ENCODE measurements at regions not wholly inside any gene's neighbourhood (a gene's known extent, or its start where the extent isn't known, plus 50 kb on each side); places are given as distances from the start of the nearest gene placed in this dataset.

DNA sequence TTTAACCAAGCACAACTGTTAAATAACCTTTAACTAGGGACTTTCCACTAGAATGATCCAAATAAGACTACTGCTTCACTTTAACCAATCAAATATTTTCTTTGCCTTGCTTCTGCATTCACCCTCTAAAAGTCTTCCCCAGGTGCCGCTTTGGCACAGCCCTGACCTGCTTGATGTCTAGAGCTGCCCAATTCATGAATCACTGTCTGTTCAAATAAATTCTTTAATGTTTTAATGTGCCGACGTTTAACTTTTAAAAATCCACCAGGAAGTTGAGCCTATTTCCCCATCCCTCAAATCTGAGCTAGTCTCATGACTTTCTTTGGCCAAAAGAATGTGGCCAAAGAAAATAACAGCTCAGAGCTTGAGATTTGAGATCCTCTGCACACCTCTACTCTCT, 277.8 kb upstream of the SOX9 start:
- ChIA-PET CTCF (no interaction called here), POLR2A (ENCODE audit: unreplicated experiment) (no interaction called here)
- H3K27ac ChIP-seq: no peak overlapping the region
- DNase-seq: no peak
- H3F3A ChIP-seq (ENCODE audit: insufficient read depth, low read depth): no peaks in the 10 kb centered on the region
- H3K4me1 ChIP-seq (replicated peaks; ENCODE audit: insufficient read depth): no peaks in the 10 kb centered on the region
- intact Hi-C loops (cut with micrococcal nuclease; ENCODE audit: unreplicated experiment): loop anchor here (10.0 kb wide), 1 partner anchor 52 kb away; no protein-coding TSS in a partner anchor
- TF ChIP-seq, protein P1, sequence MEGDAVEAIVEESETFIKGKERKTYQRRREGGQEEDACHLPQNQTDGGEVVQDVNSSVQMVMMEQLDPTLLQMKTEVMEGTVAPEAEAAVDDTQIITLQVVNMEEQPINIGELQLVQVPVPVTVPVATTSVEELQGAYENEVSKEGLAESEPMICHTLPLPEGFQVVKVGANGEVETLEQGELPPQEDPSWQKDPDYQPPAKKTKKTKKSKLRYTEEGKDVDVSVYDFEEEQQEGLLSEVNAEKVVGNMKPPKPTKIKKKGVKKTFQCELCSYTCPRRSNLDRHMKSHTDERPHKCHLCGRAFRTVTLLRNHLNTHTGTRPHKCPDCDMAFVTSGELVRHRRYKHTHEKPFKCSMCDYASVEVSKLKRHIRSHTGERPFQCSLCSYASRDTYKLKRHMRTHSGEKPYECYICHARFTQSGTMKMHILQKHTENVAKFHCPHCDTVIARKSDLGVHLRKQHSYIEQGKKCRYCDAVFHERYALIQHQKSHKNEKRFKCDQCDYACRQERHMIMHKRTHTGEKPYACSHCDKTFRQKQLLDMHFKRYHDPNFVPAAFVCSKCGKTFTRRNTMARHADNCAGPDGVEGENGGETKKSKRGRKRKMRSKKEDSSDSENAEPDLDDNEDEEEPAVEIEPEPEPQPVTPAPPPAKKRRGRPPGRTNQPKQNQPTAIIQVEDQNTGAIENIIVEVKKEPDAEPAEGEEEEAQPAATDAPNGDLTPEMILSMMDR (conservative IDR thresholded peaks at IDR 0.05): no peak
- TF ChIP-seq EZH2 (IDR thresholded peaks at IDR 0.05; ENCODE audit: low read depth): no peak
- no peaks in the 10 kb centered on the region for H3K79me2 ChIP-seq (ENCODE audit: low read depth)
- no peaks in the 10 kb centered on the region for H3K9me2 ChIP-seq (ENCODE audit: insufficient read depth)
- no peaks in the 10 kb centered on the region; the same call in 1 of the 2 replicates for H4K20me1 ChIP-seq (ENCODE audit: insufficient read depth)
- no peak overlapping the region for H3K4me3 ChIP-seq
- no peak overlapping the region for H2AFZ ChIP-seq
- no peaks in the 10 kb centered on the region for H3K27me3 ChIP-seq (ENCODE audit: insufficient read depth, low read depth)
- H3K4me2 ChIP-seq: no peak overlapping the region
- H3K36me3 ChIP-seq (ENCODE audit: low read depth): no peaks in the 10 kb centered on the region
- no TSS peak for BruUV-seq (replicated peaks)
- H3K9me3 ChIP-seq (ENCODE audit: insufficient read depth, low read depth): no peaks in the 10 kb centered on the region

DNA sequence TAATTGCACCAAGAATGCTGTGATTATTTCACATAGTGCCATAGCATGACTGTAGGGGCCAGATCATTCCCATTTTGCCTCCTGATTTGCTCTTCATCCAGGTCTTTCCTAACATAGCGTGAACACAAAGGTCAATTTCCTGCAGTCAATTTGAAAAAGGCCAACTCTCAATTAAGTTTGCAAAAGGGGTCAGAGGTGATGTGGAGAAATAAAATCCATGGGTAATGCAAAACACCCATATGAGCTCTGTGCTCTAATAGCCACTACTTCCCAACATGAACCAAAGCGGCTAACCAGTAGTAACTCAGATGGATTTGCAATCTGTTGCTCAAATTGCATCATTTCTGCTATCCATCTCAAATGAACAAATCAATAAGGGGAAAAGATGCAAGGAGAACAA, 275.5 kb upstream of the SOX9 start:
- H3K36me3 ChIP-seq (ENCODE audit: low read depth): no peaks in the 10 kb centered on the region
- no peak for TF ChIP-seq EZH2 (IDR thresholded peaks at IDR 0.05; ENCODE audit: low read depth)
- TF ChIP-seq, protein P1 (conservative IDR thresholded peaks at IDR 0.05): no peak

DNA sequence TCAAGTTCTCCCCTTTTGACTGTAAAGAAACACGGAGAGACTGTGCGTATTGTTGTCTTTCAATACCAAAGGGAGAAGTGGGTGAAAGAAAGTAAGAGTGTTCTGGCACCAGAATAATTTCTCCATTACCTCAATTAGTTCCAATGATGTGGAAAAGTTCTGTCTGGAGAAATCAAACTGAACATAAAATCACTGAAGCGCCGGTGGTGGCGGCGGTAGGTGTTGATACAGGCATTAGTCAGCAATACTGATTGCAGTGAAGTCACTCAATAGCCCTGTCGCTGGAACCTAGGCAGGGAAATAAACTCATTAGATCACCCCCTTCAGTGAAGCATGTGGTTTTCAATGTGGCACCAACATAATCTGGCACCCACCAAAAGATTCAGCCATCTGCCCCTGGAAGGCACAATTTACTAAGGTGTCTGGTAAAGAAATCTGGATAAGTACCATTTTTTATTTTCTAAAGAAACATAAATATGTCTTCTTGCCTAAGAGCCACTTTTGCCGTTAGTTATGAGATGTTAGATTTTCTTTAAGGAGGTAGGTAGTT, 274.2 kb upstream of the SOX9 start:
- no peaks in the 10 kb centered on the region for H3F3A ChIP-seq (ENCODE audit: insufficient read depth, low read depth)
- intact Hi-C loops (cut with micrococcal nuclease; ENCODE audit: unreplicated experiment): loop anchor here (10.0 kb wide), 1 partner anchor 48 kb away; no protein-coding TSS in a partner anchor
- no peaks in the 10 kb centered on the region for H3K9me2 ChIP-seq (ENCODE audit: insufficient read depth)
- H3K36me3 ChIP-seq (ENCODE audit: low read depth): no peaks in the 10 kb centered on the region
- no peaks in the 10 kb centered on the region for H3K27me3 ChIP-seq (ENCODE audit: insufficient read depth, low read depth)
- no peak overlapping the region for H3K27ac ChIP-seq
- H2AFZ ChIP-seq: no peak overlapping the region
- H3K4me3 ChIP-seq: no peak overlapping the region
- no peaks in the 10 kb centered on the region for H3K4me1 ChIP-seq (replicated peaks; ENCODE audit: insufficient read depth)
- CTCF ChIA-PET: no interaction called here
- no peaks in the 10 kb centered on the region for H3K9me3 ChIP-seq (ENCODE audit: insufficient read depth, low read depth)
- no TSS peak for BruUV-seq (replicated peaks)
- no peaks in the 10 kb centered on the region for H3K79me2 ChIP-seq (ENCODE audit: low read depth)
- DNase-seq: no peak
- POLR2A ChIA-PET (ENCODE audit: unreplicated experiment): no interaction called here
- H3K4me2 ChIP-seq: no peak overlapping the region
- TF ChIP-seq EZH2 (IDR thresholded peaks at IDR 0.05; ENCODE audit: low read depth): no peak
- TF ChIP-seq, protein P1 (conservative IDR thresholded peaks at IDR 0.05): no peak
- no peaks in the 10 kb centered on the region; the same call in 1 of the 2 replicates for H4K20me1 ChIP-seq (ENCODE audit: insufficient read depth)

More for the DNA sequence above, 275.5 kb upstream of the SOX9 start:
- Histone ChIP-seq H2AFZ (no peak overlapping the region), H3K9me2 (ENCODE audit: insufficient read depth) (no peaks in the 10 kb centered on the region), H3K27me3 (ENCODE audit: insufficient read depth, low read depth) (no peaks in the 10 kb centered on the region), H3K79me2 (ENCODE audit: low read depth) (no peaks in the 10 kb centered on the region), H3K27ac (no peak overlapping the region), H3K4me2 (no peak overlapping the region), H3K4me3 (no peak overlapping the region), H3K9me3 (ENCODE audit: insufficient read depth, low read depth) (no peaks in the 10 kb centered on the region), H4K20me1 (ENCODE audit: insufficient read depth) (no peaks in the 10 kb centered on the region; the same call in 1 of the 2 replicates), H3F3A (ENCODE audit: insufficient read depth, low read depth) (no peaks in the 10 kb centered on the region), H3K4me1 (replicated peaks; ENCODE audit: insufficient read depth) (no peaks in the 10 kb centered on the region)
- no peak for DNase-seq
- BruUV-seq (replicated peaks): no TSS peak
- ChIA-PET POLR2A (ENCODE audit: unreplicated experiment) (no interaction called here), CTCF (no interaction called here)
- intact Hi-C loops (cut with micrococcal nuclease; ENCODE audit: unreplicated experiment): loop anchor here (10.0 kb wide), 1 partner anchor 49 kb away; no protein-coding TSS in a partner anchor

Data from PC-9 (cell line).